ENCODE measurements at regions not wholly inside any gene's neighbourhood (a gene's known extent, or its start where the extent isn't known, plus 50 kb on each side); places are given as distances from the start of the nearest gene placed in this dataset.
A peak's percentile ranks its signal among the peaks of the same experiment; 100 is the strongest.

GRCh38 chr2:120466704-120467054 lies 120.7 kb downstream of the INHBB start:
- 89 to 100% methylated on average over 2 of the region's 2 CpGs for WGBS, 2 donors
- intact Hi-C loops (cut with DNase I): no loop called here
- Histone ChIP-seq H3K4me3 (replicated peaks in 1 of 3) (no peak overlapping the region), H3K36me3 (no peaks in the 10 kb centered on the region), H3K27me3 (no peaks in the 10 kb centered on the region), H3K9me3 (no peaks in the 10 kb centered on the region), H3K4me1 (peaks cover 11 to 25% of the 10 kb centered on the region in 2 donors), H3K27ac (no peak overlapping the region)
- TF ChIP-seq POLR2A (IDR thresholded peaks at IDR 0.05) (no peak), CTCF (IDR thresholded peaks at IDR 0.05) (no peak)
- no peak for DNase-seq

DNA sequence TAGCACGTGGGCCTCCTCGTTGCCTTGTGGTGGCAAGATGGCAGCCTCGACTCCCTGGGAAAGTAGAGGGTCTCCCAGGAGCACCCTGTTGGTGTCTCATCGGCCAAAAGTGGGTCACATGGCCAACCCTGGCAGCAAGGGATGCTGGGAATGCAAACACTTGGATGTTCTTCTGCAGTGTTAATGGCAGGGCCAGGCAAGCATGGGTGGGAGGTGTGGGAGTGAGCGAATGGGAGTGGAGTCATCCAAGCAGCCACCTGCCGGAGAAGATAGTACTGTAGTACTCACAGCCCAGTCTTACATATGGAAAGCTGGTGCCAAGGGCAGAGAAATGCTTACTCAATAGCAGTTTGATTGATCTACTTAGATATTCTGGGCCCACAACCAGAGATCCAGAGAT lies 122.2 kb downstream of the INHBB start:
- TF ChIP-seq POLR2A (IDR thresholded peaks at IDR 0.05): no peak
- DNase-seq: no peak
- H3K27me3 ChIP-seq: no peaks in the 10 kb centered on the region
- no peaks in the 10 kb centered on the region for H3K36me3 ChIP-seq
- intact Hi-C loops (cut with DNase I): no loop called here
- no peaks in the 10 kb centered on the region for H3K9me3 ChIP-seq
- H3K4me1 ChIP-seq: peaks cover 11 to 28% of the 10 kb centered on the region in 2 donors
- no peak overlapping the region for H3K27ac ChIP-seq
- WGBS, 2 donors: 93 to 96% methylated on average over 6 of the region's 6 CpGs
- H3K4me3 ChIP-seq (replicated peaks in 1 of 3): no peak overlapping the region

DNA sequence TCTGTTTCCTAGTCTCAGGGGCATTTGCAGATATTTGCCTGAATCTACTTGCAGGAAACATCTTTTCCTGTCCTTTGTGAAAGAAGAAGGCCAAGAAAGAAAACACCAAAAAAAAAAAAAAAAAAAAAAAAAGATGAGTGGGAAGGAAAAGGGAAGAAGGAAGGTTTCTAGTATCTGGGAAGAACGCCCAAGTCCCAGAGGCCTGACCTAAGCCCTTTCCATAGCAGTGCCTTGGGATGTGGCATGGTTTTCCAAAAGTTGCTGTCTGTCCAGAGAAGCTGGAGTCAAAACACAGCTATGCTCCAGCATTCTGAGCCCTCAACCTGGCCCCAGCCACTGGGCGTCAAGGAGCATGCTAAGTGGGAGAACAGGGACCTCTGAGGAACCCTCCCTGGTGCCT lies 123.5 kb downstream of the INHBB start:
- Histone ChIP-seq H3K4me3 (replicated peaks in 1 of 3) (no peak overlapping the region), H3K36me3 (no peaks in the 10 kb centered on the region), H3K27me3 (no peaks in the 10 kb centered on the region), H3K4me1 (peaks cover 18 to 41% of the 10 kb centered on the region in 2 donors), H3K9me3 (no peaks in the 10 kb centered on the region), H3K27ac (peak overlapping the region in 2 of 3 donors; percentile 22 to 70)
- intact Hi-C loops (cut with DNase I): no loop called here
- no peak for DNase-seq
- TF ChIP-seq POLR2A (IDR thresholded peaks at IDR 0.05) (no peak), CTCF (IDR thresholded peaks at IDR 0.05) (no peak)
- WGBS, 2 donors: 48 to 81% methylated on average over 1 to 2 of the region's 2 CpGs

DNA sequence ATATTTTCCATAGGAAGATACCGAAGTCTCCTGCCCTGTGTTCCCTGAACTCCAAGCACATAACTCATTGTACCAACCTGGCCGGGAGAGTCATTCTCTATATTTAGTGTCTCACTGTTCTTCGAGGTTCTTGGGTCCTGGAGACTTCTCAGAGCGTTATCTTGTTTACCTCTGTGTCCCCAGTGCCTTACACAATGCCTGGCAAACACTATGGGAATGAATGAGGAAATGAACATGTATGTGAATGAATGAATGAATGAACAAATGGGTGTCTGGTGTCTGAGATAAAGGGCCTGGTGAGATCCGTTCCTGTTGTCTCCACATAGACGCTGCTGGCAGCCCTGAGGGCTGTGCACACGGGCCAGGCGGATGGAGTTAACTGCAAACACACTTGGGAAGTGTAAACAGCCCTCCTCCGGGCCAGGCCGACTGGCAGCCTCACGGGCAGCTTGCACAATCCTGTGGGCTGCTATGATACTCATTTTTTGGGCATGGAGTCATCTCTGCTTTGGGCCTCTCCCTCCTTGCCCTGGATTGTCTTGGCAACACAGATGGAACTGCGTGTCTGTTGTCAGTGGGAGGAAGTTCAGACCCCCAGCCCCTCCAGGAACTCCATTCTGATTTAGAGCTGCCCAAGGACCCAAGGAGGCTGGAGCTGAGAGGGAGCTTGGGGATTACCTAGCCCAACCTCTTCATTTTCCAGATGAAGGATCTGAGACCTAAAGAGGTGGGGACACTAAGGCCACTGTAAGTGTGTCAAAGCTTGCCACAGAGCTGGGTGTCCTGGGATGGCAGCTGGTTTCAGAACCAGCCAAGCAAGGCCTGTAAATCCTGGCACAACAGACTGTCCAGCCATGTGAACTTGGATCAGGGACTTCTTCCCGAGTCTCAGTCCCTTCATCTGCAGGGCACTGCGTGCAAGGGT lies 124.4 kb downstream of the INHBB start:
- intact Hi-C loops (cut with DNase I): no loop called here
- 40 to 55% methylated on average over 14 of the region's 14 CpGs for WGBS, 2 donors
- H3K27me3 ChIP-seq: no peaks in the 10 kb centered on the region
- peak overlapping the region; percentile 25 to 70 (median 63) for H3K27ac ChIP-seq
- peak; percentile 57 to 74 for DNase-seq
- no peaks in the 10 kb centered on the region for H3K9me3 ChIP-seq
- peaks cover 20 to 42% of the 10 kb centered on the region in 2 donors for H3K4me1 ChIP-seq
- H3K36me3 ChIP-seq: no peaks in the 10 kb centered on the region
- H3K4me3 ChIP-seq (replicated peaks in 1 of 3): no peak overlapping the region
- no peak for TF ChIP-seq POLR2A (IDR thresholded peaks at IDR 0.05)
- no peak for TF ChIP-seq CTCF (IDR thresholded peaks at IDR 0.05)

DNA sequence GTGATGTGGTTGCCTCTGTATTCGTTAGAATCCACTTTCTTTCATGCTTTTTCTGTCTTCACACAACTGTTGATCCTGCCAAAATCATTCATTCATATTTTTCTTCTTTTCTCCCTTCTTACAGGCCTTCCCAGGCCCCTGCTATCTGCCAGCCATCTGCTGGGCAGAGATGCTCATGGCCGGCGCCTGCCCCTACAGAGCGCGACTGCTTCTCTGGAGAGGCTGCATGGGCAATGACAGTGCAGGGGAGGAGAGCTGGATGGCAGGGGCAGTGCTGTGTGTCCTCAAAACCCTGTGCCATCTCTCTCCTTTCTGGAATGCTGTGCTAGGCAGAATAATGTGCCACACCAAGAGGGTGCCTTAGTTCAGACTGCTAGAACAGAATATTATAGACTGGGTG lies 125.2 kb downstream of the INHBB start:
- Histone ChIP-seq H3K36me3 (no peaks in the 10 kb centered on the region), H3K27me3 (no peaks in the 10 kb centered on the region), H3K4me1 (peaks cover 20 to 39% of the 10 kb centered on the region in 2 donors), H3K9me3 (no peaks in the 10 kb centered on the region), H3K27ac (peak overlapping the region in 2 of 3 donors; percentile 63 to 70), H3K4me3 (replicated peaks in 1 of 3) (no peak overlapping the region)
- no peak for DNase-seq
- intact Hi-C loops (cut with DNase I): no loop called here
- TF ChIP-seq POLR2A (IDR thresholded peaks at IDR 0.05) (no peak), CTCF (IDR thresholded peaks at IDR 0.05) (no peak)
- 84 to 88% methylated on average over 5 of the region's 5 CpGs for WGBS, 2 donors
